Testis (tissue), 2 donors: ENCODE measurements at regions not wholly inside any gene's neighbourhood (a gene's known extent, or its start where the extent isn't known, plus 50 kb on each side); places are given as distances from the start of the nearest gene placed in this dataset.

Experiments used
- DNase-seq: peaks from one replicate; pipeline ENCODE4 v3.0.0-alpha.2; 2019
- H3K27ac ChIP-seq, 2 donors: fragments of 200-600 bp; sonication (generic); one replicate each; pipeline ENCODE4 v1.5.1; 2019
- H3K27me3 ChIP-seq: fragments of 200-600 bp; sonication (generic); one replicate; pipeline ENCODE4 v1.5.1; 2019
- H3K36me3 ChIP-seq: fragments of 200-600 bp; sonication (generic); one replicate; pipeline ENCODE4 v1.5.1; 2017; ENCODE audit warnings: low read depth; ENCODE audit errors: missing control alignments
- H3K4me1 ChIP-seq: fragments of 200-600 bp; sonication (generic); one replicate; pipeline ENCODE4 v1.5.1; 2019
- H3K4me3 ChIP-seq, 2 donors: fragments of 200-600 bp; sonication (generic); one replicate each; pipeline ENCODE4 v1.5.1; 2017 to 2019
- H3K9me3 ChIP-seq: fragments of 200-600 bp; sonication (generic); one replicate; pipeline ENCODE4 v1.5.1; 2017
- POLR2A ChIP-seq: fragments of 450-650 bp; IDR thresholded peaks from one replicate; pipeline ENCODE4 v1.6.1; 2017; ENCODE audit warnings: antibody characterized with exemption, mild to moderate bottlenecking, moderate library complexity
- WGBS, 2 donors: methylation state at CpG; one replicate each; pipeline ENCODE4 v1.1.5; 2018; 5-methylcytosine and 5-hydroxymethylcytosine counted together
- intact Hi-C: fragments of 100-400 bp; cut with DNase I; formaldehyde crosslinking; loops from one replicate; pipeline ENCODE4 v1.15.1; 2023; ENCODE audit warnings: low total_unique reads
- TF ChIP-seq, protein P1 (sequence below), 3 experiments: fragments of 450-650 bp in 2 of 3; fragments of 200-600 bp in 1 of 3; sonication (generic) in 1 of 3; IDR thresholded peaks; one replicate each; pipeline ENCODE4 v1.5.1; 2016 to 2019; ENCODE audit warnings: antibody characterized with exemption in 3 of 3, mild to moderate bottlenecking in 2 of 3, moderate library complexity in 1 of 3

DNA sequence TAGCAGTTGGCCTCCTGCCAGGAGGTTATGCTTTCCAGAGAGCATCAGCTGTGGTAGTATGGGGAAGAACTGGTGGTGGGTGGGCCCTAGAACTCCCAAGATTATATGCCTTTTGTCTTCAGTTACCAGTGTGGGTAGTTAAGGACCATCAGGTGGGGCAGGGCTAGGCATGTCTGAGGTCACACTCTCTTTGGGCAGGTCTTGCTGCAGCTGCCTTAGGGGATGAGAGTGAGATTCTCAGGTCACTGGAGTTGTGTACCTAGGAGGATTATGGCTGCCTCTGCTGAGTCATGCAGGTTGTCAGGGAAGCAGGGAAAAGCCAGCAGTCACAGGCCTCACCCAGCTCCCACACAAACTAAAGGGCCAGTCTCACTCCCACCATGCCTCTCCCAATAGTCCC is 172.9 kb upstream of the GYPA start:
- Histone ChIP-seq H3K36me3 (no peaks in the 10 kb centered on the region), H3K4me1 (no peaks in the 10 kb centered on the region), H3K4me3 (no peak overlapping the region), H3K9me3 (no peaks in the 10 kb centered on the region), H3K27me3 (no peaks in the 10 kb centered on the region), H3K27ac (no peak overlapping the region)
- TF ChIP-seq, protein P1, sequence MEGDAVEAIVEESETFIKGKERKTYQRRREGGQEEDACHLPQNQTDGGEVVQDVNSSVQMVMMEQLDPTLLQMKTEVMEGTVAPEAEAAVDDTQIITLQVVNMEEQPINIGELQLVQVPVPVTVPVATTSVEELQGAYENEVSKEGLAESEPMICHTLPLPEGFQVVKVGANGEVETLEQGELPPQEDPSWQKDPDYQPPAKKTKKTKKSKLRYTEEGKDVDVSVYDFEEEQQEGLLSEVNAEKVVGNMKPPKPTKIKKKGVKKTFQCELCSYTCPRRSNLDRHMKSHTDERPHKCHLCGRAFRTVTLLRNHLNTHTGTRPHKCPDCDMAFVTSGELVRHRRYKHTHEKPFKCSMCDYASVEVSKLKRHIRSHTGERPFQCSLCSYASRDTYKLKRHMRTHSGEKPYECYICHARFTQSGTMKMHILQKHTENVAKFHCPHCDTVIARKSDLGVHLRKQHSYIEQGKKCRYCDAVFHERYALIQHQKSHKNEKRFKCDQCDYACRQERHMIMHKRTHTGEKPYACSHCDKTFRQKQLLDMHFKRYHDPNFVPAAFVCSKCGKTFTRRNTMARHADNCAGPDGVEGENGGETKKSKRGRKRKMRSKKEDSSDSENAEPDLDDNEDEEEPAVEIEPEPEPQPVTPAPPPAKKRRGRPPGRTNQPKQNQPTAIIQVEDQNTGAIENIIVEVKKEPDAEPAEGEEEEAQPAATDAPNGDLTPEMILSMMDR (IDR thresholded peaks at IDR 0.05) = no peak
- no peak for TF ChIP-seq POLR2A
- no peak for DNase-seq
- intact Hi-C loops = no loop called here

DNA sequence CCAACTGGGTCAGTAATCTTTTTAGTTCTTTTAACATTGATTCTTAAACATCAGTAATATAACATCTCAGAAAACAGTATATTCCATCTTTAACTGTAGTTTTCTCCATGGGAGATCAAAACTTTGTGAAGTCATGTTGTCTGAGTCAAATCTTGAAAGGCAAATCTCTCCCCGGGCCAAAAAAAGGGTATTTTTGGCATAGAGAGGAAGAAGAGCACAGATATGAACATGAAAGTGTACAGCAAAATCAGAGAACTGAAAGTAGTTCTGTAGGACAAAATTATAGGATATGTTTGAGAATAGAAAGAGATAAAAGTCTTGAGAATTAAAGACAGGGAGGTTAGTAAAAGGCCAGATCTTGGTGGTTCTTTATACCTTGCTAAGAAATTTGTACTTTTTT is 176.4 kb upstream of the GYPA start:
- 85 to 87% methylated on average over 1 of the region's 1 CpG for WGBS, 2 donors
- no peaks in the 10 kb centered on the region for H3K27me3 ChIP-seq
- H3K9me3 ChIP-seq = no peaks in the 10 kb centered on the region
- H3K27ac ChIP-seq = no peak overlapping the region
- no peaks in the 10 kb centered on the region for H3K4me1 ChIP-seq
- no peak for TF ChIP-seq POLR2A
- TF ChIP-seq, protein P1 (IDR thresholded peaks at IDR 0.05) = no peak
- no peak for DNase-seq
- no peaks in the 10 kb centered on the region for H3K36me3 ChIP-seq
- no peak overlapping the region for H3K4me3 ChIP-seq
- intact Hi-C loops = no loop called here

DNA sequence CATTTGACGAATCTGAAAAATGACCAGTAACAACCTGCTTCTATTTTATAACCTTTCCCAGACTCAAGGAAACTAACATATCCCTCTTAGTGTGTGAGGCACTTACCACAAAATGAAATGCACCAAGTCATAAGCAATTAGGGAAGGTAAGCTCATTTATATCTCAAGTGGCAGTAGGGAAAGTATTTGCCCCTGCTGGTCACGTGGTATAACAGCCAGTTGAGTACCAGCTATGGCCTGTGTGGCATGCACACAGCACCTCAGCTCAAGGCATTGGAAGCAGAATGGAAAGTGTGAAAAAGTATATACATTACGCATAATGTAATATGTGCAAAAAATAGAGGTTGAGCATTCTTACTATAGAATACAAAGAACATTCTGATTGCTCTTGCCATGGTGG is 178.3 kb upstream of the GYPA start:
- TF ChIP-seq, protein P1 (IDR thresholded peaks at IDR 0.05) = no peak
- TF ChIP-seq POLR2A = no peak
- intact Hi-C loops = no loop called here

DNA sequence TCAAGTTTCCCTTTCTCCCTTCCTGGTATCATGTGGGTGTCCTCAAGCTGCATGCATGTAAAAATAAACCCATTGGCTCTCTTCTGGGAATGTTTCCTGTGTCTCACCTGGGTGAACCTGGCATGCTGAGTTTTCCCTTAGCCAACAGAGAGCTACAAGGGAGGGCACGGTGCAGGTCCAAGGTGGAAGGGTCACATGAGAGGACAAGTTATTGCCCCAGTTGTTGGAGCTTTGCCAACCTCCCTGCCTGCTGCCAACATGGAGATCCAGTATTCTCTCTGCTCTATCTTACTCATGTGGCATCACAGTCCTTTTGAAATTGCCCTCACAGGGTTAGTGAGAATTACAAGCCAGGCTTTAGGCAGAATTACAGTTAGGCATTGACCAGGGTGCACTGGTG is 196.1 kb upstream of the GYPA start:
- no peak overlapping the region for H3K27ac ChIP-seq
- intact Hi-C loops = no loop called here
- 85 to 90% methylated on average over 1 of the region's 1 CpG for WGBS, 2 donors
- no peaks in the 10 kb centered on the region for H3K27me3 ChIP-seq
- H3K4me3 ChIP-seq = no peak overlapping the region
- no peaks in the 10 kb centered on the region for H3K4me1 ChIP-seq
- no peaks in the 10 kb centered on the region for H3K9me3 ChIP-seq
- no peak for TF ChIP-seq POLR2A
- TF ChIP-seq, protein P1 (IDR thresholded peaks at IDR 0.05) = no peak
- no peaks in the 10 kb centered on the region for H3K36me3 ChIP-seq
- DNase-seq = no peak

More for the DNA sequence above, 178.3 kb upstream of the GYPA start:
- H3K9me3 ChIP-seq = no peaks in the 10 kb centered on the region
- no peak overlapping the region for H3K4me3 ChIP-seq
- H3K4me1 ChIP-seq = no peaks in the 10 kb centered on the region
- no peak for DNase-seq
- H3K36me3 ChIP-seq = no peaks in the 10 kb centered on the region
- no peaks in the 10 kb centered on the region for H3K27me3 ChIP-seq
- WGBS, 2 donors = 63 to 67% methylated on average over 3 of the region's 3 CpGs
- H3K27ac ChIP-seq = no peak overlapping the region

DNA sequence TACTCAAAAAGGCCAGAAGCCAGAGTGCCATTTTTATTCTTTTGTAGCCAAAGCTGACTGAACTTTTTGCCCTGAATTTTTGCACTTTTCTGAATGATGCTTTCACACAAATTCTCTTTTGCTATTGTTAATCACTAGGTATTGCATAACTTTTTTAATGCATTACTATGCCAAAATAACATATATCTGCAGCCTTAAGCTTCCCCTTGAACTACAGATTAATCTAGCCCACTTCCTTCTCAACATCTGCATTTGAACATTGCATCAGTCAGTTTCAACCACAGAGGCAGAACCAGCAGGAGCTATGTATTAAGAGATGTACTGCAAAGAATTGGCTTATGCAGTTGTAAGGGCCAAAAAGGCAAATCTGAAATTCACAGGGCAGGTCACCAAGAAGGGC is 197.6 kb upstream of the GYPA start:
- Histone ChIP-seq H3K9me3 (no peaks in the 10 kb centered on the region), H3K4me1 (no peaks in the 10 kb centered on the region), H3K27ac (no peak overlapping the region), H3K4me3 (no peak overlapping the region), H3K27me3 (no peaks in the 10 kb centered on the region), H3K36me3 (no peaks in the 10 kb centered on the region)
- DNase-seq = no peak
- intact Hi-C loops = no loop called here
- TF ChIP-seq, protein P1 (IDR thresholded peaks at IDR 0.05) = no peak
- TF ChIP-seq POLR2A = no peak
